GM13976 (cell line): ENCODE measurements at regions not wholly inside any gene's neighbourhood (a gene's known extent, or its start where the extent isn't known, plus 50 kb on each side); places are given as distances from the start of the nearest gene placed in this dataset.

ENCODE experiments used
- DNase-seq: peaks from one replicate; pipeline ENCODE4 v3.0.0; 2012; ENCODE audit warnings: low spot score
- in situ Hi-C: fragments of 300-500 bp; cut with MboI; formaldehyde crosslinking; loops from one replicate; pipeline ENCODE4 v1.12.0; 2022; ENCODE audit warnings: low sequenced_read_pairs, mixed read lengths, inconsistent platforms; ENCODE audit not compliant: unreplicated experiment
- TF ChIP-seq, protein P1 (sequence below): IDR thresholded peaks from 2 replicates; pipeline ENCODE4 v1.5.1; 2012; ENCODE audit warnings: borderline replicate concordance, mild to moderate bottlenecking; ENCODE audit not compliant: insufficient read depth; ENCODE audit errors: extremely low read depth, missing control alignments, control extremely low read depth

DNA sequence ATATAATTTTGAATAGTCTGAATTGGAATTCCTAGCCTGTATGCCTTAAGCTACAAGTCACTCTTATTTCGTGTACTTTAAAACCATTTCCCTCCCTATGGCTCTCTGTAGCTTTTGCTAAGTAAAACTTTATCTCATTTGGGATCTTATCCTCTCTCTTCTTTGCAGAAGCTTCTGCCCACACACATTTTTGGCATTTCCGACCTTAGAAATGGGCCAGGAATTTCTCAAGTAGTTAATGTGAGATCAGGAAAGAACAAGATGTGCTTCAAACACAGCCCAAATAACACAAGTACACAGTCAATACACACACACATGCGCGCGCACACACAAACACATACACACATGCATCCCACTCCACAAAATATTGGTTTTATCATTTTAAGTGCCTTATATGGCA, 931.0 kb upstream of the MIR17HG start:
- DNase-seq = no peak
- in situ Hi-C loops = no loop called here
- TF ChIP-seq, protein P1, sequence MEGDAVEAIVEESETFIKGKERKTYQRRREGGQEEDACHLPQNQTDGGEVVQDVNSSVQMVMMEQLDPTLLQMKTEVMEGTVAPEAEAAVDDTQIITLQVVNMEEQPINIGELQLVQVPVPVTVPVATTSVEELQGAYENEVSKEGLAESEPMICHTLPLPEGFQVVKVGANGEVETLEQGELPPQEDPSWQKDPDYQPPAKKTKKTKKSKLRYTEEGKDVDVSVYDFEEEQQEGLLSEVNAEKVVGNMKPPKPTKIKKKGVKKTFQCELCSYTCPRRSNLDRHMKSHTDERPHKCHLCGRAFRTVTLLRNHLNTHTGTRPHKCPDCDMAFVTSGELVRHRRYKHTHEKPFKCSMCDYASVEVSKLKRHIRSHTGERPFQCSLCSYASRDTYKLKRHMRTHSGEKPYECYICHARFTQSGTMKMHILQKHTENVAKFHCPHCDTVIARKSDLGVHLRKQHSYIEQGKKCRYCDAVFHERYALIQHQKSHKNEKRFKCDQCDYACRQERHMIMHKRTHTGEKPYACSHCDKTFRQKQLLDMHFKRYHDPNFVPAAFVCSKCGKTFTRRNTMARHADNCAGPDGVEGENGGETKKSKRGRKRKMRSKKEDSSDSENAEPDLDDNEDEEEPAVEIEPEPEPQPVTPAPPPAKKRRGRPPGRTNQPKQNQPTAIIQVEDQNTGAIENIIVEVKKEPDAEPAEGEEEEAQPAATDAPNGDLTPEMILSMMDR = no peak

DNA sequence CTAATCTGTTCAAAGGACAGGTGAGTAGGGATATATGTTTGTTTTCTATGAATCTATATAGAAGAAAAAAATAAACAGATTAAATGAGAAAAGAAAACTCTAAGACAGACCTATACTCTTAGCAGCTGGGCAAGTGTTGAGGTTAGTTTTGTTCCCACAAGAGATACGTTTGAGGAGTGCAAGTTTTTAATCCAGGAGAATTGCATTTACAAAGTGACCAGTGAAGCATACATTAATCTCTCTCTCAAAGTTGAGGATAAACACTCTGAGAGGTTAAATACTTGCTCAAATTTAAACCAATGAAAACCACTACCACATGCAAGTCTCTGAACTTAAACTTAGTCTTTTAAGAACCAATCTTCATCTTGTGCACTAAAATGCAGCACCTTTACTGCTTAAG, 930.5 kb upstream of the MIR17HG start:
- in situ Hi-C loops = no loop called here
- DNase-seq = no peak
- TF ChIP-seq, protein P1 = no peak

DNA sequence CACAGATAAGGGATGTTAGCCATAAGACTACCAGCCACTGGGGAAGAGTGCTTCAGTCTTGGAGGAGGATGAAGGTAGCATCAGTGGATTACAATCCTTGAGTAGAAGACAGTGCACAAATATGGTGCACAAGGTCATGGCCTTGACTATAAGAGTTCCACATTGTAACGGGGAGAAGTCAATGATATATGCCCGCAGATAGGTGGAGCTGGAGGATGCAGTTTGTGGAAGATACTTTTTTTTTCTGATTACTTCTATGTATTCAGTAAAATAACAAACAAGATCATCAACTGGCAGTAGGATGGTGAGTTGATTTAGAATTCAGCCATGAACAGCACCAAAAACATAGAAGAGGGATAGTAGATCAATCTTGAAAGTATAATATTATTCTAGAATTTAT, 926.8 kb upstream of the MIR17HG start:
- no peak for DNase-seq
- in situ Hi-C loops = no loop called here
- TF ChIP-seq, protein P1 = no peak

DNA sequence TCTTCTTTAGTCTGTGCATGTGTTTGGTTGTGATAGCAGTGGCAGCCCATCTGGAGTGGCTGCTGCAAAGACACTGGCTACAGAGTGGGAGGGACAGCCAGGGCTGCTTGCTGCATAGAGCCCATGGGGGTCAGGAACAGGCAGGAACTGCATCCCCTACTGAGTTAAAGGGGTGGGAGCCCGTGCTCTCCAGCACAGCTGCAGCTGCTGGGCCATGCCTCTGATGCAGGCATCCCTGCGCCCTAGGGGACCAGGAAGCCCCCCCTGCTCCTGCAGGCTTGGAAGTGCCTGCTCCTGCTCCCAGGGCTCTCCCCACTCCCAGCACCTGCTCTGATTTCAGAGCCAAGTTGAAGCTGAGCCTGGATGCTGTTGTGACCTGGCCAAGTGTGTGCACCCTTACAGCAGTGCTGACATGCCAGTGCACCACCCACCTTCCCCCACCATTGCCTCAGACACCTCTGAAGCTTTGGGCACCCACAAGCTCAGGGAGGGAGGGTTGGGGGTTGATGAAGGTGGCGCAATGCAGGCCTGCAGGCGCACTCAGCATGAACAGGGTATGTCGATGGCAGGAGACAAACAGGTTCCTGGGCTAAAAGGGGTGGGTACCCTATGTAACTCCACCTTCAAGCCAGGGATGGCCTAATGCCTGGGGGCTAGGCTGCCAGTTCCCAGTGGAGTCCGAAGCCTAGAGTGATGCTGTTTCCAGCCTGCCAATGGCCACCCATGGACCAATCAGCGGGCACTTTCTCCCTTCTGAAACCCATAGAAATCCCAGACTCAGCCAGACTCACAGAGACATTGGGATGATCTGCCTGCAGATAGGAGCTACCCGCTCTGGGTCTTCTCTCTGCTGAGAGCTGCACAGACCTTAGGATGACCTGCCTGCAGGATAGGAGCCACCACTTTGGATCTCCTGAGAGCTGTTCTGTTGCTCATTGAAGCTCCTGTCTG, 919.9 kb upstream of the MIR17HG start:
- DNase-seq = no peak
- in situ Hi-C loops = no loop called here
- TF ChIP-seq, protein P1 = no peak

DNA sequence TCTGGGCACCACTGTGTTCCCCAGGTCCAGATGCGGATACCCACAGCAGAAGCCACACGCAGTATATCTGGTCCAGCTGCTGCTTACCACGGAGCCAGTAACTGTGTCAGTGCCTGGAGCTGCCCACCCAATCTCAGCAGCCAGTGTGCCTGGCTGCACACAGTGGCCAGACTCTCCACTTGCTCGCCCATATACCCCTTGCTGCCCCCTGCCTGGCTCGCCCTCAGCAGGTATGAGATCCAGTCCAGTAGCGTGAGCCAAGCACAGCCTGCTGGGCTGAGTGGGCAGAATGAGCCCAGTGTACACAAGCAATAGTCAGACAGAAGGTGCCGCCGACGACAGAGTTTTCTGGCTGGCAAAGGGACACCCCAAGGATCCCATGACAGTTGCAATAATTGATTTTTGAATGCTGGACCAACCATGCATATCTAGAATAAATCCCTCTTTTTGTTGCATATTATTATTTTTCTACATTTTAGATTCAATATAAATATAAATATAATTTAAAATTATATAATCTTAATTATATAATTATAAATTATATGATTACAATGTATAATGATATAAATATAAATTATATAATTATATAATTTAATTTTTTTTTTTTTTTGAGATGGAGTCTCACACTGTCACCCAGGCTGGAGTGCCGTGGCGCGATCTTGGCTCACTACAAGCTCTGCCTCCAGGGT, 918.8 kb upstream of the MIR17HG start:
- DNase-seq = no peak
- in situ Hi-C loops = no loop called here
- TF ChIP-seq, protein P1 = no peak

DNA sequence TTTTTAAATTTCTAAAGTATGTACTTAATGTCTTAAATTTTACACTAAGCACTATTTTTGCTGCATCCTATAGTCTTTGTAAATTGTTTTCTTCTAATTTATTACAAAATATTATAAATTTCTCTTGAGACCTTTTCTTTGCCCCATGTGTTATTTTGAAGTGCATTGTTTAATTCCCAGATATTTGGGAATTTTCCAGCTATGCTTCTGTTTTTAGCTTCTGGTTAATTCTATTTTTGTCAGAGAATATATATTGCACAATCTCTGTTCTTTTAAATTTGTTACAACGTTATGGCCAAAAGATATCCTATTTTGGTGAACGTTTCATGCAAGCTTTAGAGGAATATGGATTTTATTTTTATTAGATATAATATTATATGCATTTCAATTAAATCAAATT, 917.4 kb upstream of the MIR17HG start:
- in situ Hi-C loops = no loop called here
- TF ChIP-seq, protein P1 = no peak
- no peak for DNase-seq
